HEK293 (cell line): ENCODE measurements at regions not wholly inside any gene's neighbourhood (a gene's known extent, or its start where the extent isn't known, plus 50 kb on each side); places are given as distances from the start of the nearest gene placed in this dataset.

Source experiments
- CTCF ChIA-PET: fragments of 350-600 bp; formaldehyde crosslinking; extraction: SDS; loops from one replicate; lab custom pipeline; 2021; ENCODE audit warnings: antibody characterized with exemption; lab: Yijun Ruan, JAX
- POLR2A ChIA-PET: fragments of 300-600 bp; formaldehyde crosslinking; extraction: SDS; loops from one replicate; lab custom pipeline; 2020; ENCODE audit warnings: antibody characterized with exemption, inconsistent platforms; lab: Yijun Ruan, JAX
- H3K27ac ChIP-seq: fragments of 200-500 bp; sonication (Bioruptor generic); 2 replicates; pipeline ENCODE4 v1.5.1; 2014; ENCODE audit warnings: low read depth, low read length, control low read depth, inconsistent platforms; ENCODE audit errors: extremely low read depth
- H3K36me3 ChIP-seq, 2 experiments: fragments of 200-500 bp in 1 of 2; sonication (Bioruptor generic) in 1 of 2; 1 replicate in 1 of 2; 2 replicates in 1 of 2; pipeline ENCODE4 v1.5.1; 2014 to 2017; ENCODE audit warnings: inconsistent platforms in 2 of 2, low read length in 2 of 2; ENCODE audit not compliant: control insufficient read depth in 2 of 2, insufficient read depth in 1 of 2
- H3K4me1 ChIP-seq: fragments of 200-500 bp; sonication (Bioruptor generic); 2 replicates; pipeline ENCODE4 v1.5.1; 2014; ENCODE audit warnings: mild to moderate bottlenecking, low read length, inconsistent platforms; ENCODE audit not compliant: control insufficient read depth, insufficient read depth
- H3K4me3 ChIP-seq: 2 replicates; pipeline ENCODE4 v1.5.1; 2011; ENCODE audit warnings: low read depth, mild to moderate bottlenecking, control low read depth, low read length, moderate library complexity
- H3K9me3 ChIP-seq: fragments of 200-500 bp; sonication (Bioruptor generic); 2 replicates; pipeline ENCODE4 v1.5.1; 2014; ENCODE audit warnings: low read depth, low read length, inconsistent platforms; ENCODE audit not compliant: control insufficient read depth, insufficient read depth
- EGR2 ChIP-seq: fragments of 450-650 bp; formaldehyde crosslinking; IDR thresholded peaks from 2 replicates; pipeline ENCODE4 v1.5.1; 2016; ENCODE audit warnings: low read depth, missing biosample characterization, missing genetic modification characterization
- KLF10 ChIP-seq: fragments of 450-650 bp; IDR thresholded peaks from 2 replicates; pipeline ENCODE4 v1.5.1; 2018; ENCODE audit warnings: missing biosample characterization, mild to moderate bottlenecking, missing genetic modification characterization
- KLF17 ChIP-seq: fragments of 450-650 bp; formaldehyde crosslinking; IDR thresholded peaks from 2 replicates; pipeline ENCODE4 v1.5.1; 2016; ENCODE audit warnings: missing biosample characterization, missing genetic modification characterization
- PRDM1 ChIP-seq: fragments of 450-650 bp; formaldehyde crosslinking; IDR thresholded peaks from 2 replicates; pipeline ENCODE4; 2016; ENCODE audit warnings: missing biosample characterization, missing genetic modification characterization
- RBAK ChIP-seq: fragments of 450-650 bp; formaldehyde crosslinking; IDR thresholded peaks from 2 replicates; pipeline ENCODE4 v1.5.1; 2016; ENCODE audit warnings: missing biosample characterization, missing genetic modification characterization
- SALL2 ChIP-seq: fragments of 450-650 bp; formaldehyde crosslinking; IDR thresholded peaks from 2 replicates; pipeline ENCODE4 v1.5.0; 2017; ENCODE audit warnings: missing biosample characterization, mild to moderate bottlenecking, missing genetic modification characterization, borderline replicate concordance
- SETDB1 ChIP-seq: IDR thresholded peaks from one replicate; pipeline ENCODE4 v1.6.1; 2017; ENCODE audit warnings: mild to moderate bottlenecking, low read length, moderate library complexity, mixed read lengths; ENCODE audit not compliant: insufficient read length
- SP2 ChIP-seq: fragments of 450-650 bp; formaldehyde crosslinking; IDR thresholded peaks from 2 replicates; pipeline ENCODE4 v1.5.1; 2016; ENCODE audit warnings: missing biosample characterization, missing genetic modification characterization
- ZNF133 ChIP-seq: fragments of 450-650 bp; formaldehyde crosslinking; IDR thresholded peaks from 2 replicates; pipeline ENCODE4 v1.5.1; 2016; ENCODE audit warnings: missing biosample characterization, missing genetic modification characterization
- ZNF221 ChIP-seq: fragments of 450-650 bp; formaldehyde crosslinking; IDR thresholded peaks from 2 replicates; pipeline ENCODE4 v1.5.1; 2017; ENCODE audit warnings: missing biosample characterization, missing genetic modification characterization, borderline replicate concordance
- ZNF248 ChIP-seq: fragments of 450-650 bp; formaldehyde crosslinking; IDR thresholded peaks from 2 replicates; pipeline ENCODE4 v1.5.1; 2017; ENCODE audit warnings: missing biosample characterization, missing genetic modification characterization
- ZNF37A ChIP-seq: fragments of 450-650 bp; IDR thresholded peaks from 2 replicates; pipeline ENCODE4 v1.5.1; 2018; ENCODE audit warnings: missing biosample characterization, missing genetic modification characterization
- ZNF610 ChIP-seq: fragments of 450-650 bp; formaldehyde crosslinking; IDR thresholded peaks from 2 replicates; pipeline ENCODE4 v1.5.1; 2016; ENCODE audit warnings: missing biosample characterization, missing genetic modification characterization, borderline replicate concordance
- ZNF645 ChIP-seq: fragments of 450-650 bp; formaldehyde crosslinking; IDR thresholded peaks from 2 replicates; pipeline ENCODE4; 2016; ENCODE audit warnings: missing biosample characterization, missing genetic modification characterization
- ZNF791 ChIP-seq: fragments of 450-650 bp; formaldehyde crosslinking; IDR thresholded peaks from 2 replicates; pipeline ENCODE4 v1.5.1; 2016; ENCODE audit warnings: missing biosample characterization, missing genetic modification characterization
- ZSCAN16 ChIP-seq: fragments of 450-650 bp; formaldehyde crosslinking; IDR thresholded peaks from 2 replicates; pipeline ENCODE4 v1.5.1; 2016; ENCODE audit warnings: missing biosample characterization, missing genetic modification characterization
- ZSCAN30 ChIP-seq: fragments of 450-650 bp; IDR thresholded peaks from 2 replicates; pipeline ENCODE4 v1.5.1; 2018; ENCODE audit warnings: missing biosample characterization, mild to moderate bottlenecking, missing genetic modification characterization, moderate library complexity
- TF ChIP-seq, protein P1 (sequence below): fragments of 450-650 bp; formaldehyde crosslinking; IDR thresholded peaks from 2 replicates; pipeline ENCODE4 v1.5.1; 2016; ENCODE audit warnings: missing biosample characterization, missing genetic modification characterization
- TF ChIP-seq, protein P2 (sequence below): fragments of 450-650 bp; formaldehyde crosslinking; IDR thresholded peaks from 2 replicates; pipeline ENCODE4 v1.5.1; 2016; ENCODE audit warnings: missing biosample characterization, missing genetic modification characterization, borderline replicate concordance

GRCh38 chr7:12794722-12795302 is 107.4 kb downstream of the ARL4A start:
- H3K27ac ChIP-seq = no peak overlapping the region
- ChIA-PET POLR2A (no interaction called here), CTCF (no interaction called here)
- no peaks in the 10 kb centered on the region for H3K36me3 ChIP-seq
- no peak overlapping the region for H3K4me3 ChIP-seq
- TF ChIP-seq SP2 (tag by site-specific recombination) (no peak), SALL2 (tag by site-specific recombination) (no peak), ZNF37A (tag by site-specific recombination) (no peak), ZNF791 (tag by site-specific recombination) (no peak), EGR2 (tag by site-specific recombination) (no peak), PRDM1 (no peak), RBAK (tag by site-specific recombination) (no peak), ZNF248 (tag by site-specific recombination) (no peak), ZNF133 (tag by site-specific recombination) (no peak), ZNF221 (tag by site-specific recombination) (no peak), ZSCAN30 (tag by site-specific recombination) (no peak), ZNF610 (tag by site-specific recombination) (no peak), KLF17 (tag by site-specific recombination) (no peak), KLF10 (no peak), ZSCAN16 (tag by site-specific recombination) (no peak), SETDB1 (no peak), ZNF645 (tag by site-specific recombination) (no peak)
- TF ChIP-seq, protein P1, sequence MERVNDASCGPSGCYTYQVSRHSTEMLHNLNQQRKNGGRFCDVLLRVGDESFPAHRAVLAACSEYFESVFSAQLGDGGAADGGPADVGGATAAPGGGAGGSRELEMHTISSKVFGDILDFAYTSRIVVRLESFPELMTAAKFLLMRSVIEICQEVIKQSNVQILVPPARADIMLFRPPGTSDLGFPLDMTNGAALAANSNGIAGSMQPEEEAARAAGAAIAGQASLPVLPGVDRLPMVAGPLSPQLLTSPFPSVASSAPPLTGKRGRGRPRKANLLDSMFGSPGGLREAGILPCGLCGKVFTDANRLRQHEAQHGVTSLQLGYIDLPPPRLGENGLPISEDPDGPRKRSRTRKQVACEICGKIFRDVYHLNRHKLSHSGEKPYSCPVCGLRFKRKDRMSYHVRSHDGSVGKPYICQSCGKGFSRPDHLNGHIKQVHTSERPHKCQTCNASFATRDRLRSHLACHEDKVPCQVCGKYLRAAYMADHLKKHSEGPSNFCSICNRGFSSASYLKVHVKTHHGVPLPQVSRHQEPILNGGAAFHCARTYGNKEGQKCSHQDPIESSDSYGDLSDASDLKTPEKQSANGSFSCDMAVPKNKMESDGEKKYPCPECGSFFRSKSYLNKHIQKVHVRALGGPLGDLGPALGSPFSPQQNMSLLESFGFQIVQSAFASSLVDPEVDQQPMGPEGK (tag by site-specific recombination) = no peak
- TF ChIP-seq, protein P2, sequence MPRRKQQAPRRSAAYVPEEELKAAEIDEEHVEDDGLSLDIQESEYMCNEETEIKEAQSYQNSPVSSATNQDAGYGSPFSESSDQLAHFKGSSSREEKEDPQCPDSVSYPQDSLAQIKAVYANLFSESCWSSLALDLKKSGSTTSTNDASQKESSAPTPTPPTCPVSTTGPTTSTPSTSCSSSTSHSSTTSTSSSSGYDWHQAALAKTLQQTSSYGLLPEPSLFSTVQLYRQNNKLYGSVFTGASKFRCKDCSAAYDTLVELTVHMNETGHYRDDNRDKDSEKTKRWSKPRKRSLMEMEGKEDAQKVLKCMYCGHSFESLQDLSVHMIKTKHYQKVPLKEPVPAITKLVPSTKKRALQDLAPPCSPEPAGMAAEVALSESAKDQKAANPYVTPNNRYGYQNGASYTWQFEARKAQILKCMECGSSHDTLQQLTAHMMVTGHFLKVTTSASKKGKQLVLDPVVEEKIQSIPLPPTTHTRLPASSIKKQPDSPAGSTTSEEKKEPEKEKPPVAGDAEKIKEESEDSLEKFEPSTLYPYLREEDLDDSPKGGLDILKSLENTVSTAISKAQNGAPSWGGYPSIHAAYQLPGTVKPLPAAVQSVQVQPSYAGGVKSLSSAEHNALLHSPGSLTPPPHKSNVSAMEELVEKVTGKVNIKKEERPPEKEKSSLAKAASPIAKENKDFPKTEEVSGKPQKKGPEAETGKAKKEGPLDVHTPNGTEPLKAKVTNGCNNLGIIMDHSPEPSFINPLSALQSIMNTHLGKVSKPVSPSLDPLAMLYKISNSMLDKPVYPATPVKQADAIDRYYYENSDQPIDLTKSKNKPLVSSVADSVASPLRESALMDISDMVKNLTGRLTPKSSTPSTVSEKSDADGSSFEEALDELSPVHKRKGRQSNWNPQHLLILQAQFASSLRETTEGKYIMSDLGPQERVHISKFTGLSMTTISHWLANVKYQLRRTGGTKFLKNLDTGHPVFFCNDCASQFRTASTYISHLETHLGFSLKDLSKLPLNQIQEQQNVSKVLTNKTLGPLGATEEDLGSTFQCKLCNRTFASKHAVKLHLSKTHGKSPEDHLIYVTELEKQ (tag by site-specific recombination) = no peak
- no peaks in the 10 kb centered on the region for H3K4me1 ChIP-seq
- no peaks in the 10 kb centered on the region for H3K9me3 ChIP-seq
